ENCODE measurements at regions not wholly inside any gene's neighbourhood (a gene's known extent, or its start where the extent isn't known, plus 50 kb on each side); places are given as distances from the start of the nearest gene placed in this dataset.

- TF ChIP-seq CTCF (IDR thresholded peaks at IDR 0.05; ENCODE audit: insufficient read depth, low read length) (no peak), POLR2AphosphoS5 (IDR thresholded peaks at IDR 0.05; ENCODE audit: low read depth) (no peak)
- TF ChIP-seq, protein P1, sequence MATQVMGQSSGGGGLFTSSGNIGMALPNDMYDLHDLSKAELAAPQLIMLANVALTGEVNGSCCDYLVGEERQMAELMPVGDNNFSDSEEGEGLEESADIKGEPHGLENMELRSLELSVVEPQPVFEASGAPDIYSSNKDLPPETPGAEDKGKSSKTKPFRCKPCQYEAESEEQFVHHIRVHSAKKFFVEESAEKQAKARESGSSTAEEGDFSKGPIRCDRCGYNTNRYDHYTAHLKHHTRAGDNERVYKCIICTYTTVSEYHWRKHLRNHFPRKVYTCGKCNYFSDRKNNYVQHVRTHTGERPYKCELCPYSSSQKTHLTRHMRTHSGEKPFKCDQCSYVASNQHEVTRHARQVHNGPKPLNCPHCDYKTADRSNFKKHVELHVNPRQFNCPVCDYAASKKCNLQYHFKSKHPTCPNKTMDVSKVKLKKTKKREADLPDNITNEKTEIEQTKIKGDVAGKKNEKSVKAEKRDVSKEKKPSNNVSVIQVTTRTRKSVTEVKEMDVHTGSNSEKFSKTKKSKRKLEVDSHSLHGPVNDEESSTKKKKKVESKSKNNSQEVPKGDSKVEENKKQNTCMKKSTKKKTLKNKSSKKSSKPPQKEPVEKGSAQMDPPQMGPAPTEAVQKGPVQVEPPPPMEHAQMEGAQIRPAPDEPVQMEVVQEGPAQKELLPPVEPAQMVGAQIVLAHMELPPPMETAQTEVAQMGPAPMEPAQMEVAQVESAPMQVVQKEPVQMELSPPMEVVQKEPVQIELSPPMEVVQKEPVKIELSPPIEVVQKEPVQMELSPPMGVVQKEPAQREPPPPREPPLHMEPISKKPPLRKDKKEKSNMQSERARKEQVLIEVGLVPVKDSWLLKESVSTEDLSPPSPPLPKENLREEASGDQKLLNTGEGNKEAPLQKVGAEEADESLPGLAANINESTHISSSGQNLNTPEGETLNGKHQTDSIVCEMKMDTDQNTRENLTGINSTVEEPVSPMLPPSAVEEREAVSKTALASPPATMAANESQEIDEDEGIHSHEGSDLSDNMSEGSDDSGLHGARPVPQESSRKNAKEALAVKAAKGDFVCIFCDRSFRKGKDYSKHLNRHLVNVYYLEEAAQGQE (IDR thresholded peaks at IDR 0.05; ENCODE audit: insufficient replicate concordance, low read depth) = no peak
Observed at GRCh38 chr18:21998486-21998885, 170.9 kb upstream of the GATA6 start.

Measured in HL-60 (cell line).